Stimulated activated naive CD4-positive, alpha-beta T cell treated with Interleukin-2 at 50 U/mL for 16 hours (primary cell): ENCODE measurements at regions not wholly inside any gene's neighbourhood (a gene's known extent, or its start where the extent isn't known, plus 50 kb on each side); places are given as distances from the start of the nearest gene placed in this dataset.
"Not testable (repeated sequence)": the region's sequence is repeated elsewhere in the genome, so short reads cannot be mapped to it uniquely, and the experiment has no call there.

Source experiments
- DNase-seq: peaks from one replicate; lab custom pipeline; 2025; lab: John Stamatoyannopoulos, UW

DNA sequence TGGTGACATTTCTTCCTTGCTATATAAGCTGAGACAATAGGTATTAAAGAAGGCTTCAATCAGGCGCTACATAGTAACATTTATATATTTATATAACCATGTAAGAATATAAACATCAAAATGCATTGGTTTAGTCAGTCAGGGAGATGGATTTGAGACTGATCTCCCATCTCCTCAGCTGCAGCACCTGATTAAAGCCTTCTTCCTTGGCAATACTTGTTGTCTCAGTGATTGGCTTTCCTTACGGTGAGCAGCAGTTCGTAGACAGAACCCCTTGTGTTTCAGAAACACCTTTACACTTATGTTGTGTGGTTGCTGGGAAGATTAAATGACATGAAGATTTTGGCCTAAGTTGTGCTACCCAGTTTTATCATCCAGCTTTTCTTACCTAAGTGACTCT is 323.3 kb upstream of the DUSP10 start:
- DNase-seq, result no peak

DNA sequence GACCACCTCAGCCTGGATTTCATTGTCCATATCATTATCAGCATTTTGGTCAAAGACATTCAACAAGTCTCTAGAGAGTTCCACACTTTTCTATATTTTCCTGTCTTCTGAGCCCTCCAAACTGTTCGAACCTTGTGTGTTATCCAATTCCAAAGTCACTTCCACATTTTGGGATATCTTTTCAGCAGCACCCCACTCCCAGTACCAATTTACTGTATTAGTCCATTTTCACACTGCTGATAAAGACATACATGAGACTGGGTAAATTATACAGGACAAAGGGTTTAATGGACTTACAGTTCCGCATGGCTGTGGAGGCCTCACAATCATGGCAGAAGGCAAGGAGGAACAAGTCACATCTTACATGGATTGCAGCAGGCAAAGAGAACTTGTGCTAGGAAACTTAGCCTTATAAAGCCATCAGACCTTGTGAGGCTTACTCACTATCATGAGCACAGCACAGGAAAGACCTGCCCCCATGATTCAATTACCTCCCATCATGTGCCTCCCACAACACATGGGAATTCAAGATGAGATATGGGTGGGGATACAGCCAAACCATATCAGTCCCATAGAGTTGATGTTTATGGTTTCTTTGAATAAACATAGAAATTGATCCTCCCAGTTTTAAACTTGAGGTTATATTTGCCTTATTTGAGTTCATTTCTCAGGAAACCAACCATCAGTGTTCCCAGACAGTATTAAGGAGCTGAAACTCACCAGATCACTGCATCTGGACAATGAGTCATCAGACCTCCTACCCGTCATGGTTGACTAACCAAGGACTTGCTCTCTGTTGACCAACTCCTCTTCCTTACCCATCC is 322.7 kb upstream of the DUSP10 start:
- no peak for DNase-seq

DNA sequence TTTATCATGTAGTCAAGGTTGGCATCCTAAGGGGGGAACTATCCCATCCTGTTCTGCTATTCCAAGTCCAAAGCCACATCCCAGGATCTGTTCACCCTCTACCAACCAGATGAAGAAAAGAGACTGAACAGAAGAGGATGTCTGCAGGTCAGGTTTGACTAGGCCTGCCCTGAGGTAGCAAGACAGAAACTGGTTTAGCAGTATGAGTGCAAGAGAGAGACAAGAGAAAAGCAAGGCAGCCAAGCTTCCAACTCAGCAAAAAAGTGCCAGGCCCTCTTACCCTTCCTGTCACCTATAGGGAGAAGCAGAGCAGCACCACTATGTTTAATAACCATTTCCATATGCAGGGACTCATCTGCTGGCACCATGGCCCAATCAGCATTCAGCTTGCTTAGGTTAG is 320.8 kb upstream of the DUSP10 start:
- no peak for DNase-seq

DNA sequence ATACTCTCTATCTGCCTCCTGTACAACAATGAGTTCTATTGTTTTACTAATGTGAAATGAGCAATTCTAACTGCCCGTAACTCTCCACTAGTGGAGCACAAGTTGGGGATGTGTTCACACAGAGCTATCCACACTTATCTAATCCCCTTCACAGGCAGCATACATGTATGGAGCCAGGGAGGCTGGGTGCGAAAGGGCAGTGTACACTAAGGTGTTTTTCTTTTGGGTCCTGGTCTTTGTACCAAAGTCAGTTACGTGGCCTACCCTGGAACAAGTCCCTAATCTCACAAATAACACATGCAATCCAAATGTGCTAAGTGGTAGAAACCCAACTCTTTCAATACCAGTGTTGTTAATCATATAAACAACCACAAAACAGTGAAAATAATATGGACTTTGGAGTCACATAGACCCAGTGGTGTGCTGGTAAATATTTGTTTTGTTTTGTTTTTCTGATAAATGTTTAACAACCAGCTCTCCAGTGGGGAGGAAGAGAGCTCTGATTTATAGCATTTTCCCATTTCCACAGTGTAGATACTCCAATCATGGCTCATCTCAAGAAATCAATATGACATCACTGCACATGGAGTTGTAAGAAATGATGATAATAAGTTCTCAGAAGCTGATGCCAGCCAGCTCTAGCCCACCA is 319.9 kb upstream of the DUSP10 start:
- DNase-seq, result no peak

DNA sequence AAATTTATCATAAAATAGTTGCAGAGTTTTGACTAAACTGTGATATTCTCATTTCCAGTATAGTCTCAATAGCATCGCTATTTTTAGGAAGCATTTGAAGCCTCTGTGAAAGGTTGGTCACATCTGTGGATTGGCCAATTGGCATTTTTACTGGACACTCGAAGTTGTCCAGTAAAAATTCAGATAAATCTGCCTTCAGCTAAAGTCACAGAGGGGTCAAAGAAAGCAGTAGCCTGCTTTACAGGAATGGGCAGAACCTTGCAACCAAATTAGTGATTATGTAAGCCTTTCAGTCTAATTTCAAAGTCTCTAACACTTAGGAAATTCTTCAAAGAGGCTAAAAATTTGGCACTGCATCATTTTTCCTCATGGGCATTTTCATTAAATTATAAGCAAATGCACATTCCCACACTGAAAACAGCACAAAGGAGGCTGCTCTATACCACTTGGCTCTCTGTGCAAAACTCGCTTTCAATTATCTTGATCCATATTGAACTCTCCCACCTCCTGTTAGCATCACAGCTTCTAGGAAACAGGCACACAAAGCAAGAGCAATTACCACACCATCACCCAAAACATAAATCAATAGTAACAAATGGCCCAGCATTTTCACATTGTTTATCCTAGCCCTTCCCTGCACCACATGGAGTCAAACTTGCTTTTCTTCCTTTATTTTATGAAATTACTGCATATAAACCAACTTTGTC is 318.5 kb upstream of the DUSP10 start:
- no peak for DNase-seq

DNA sequence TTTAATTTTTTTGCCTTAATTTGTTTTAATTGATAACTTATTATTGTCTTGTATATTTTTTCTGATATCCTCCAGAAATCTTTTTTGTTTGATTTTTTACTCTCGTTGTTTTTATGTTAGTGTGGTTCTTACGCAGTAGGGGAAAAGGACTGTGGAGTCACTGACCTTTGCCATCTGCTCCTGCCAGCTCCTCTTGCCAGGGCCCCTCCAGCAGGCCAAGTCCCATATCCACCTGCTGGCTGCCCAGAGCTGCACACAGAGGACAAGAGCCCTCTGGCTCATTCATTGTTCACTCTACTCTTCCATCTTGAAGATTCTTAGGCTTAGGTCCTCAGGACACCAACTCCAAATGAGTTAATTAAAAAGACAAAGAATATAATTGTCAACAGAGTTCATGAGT is 316.4 kb upstream of the DUSP10 start:
- DNase-seq, result no peak

DNA sequence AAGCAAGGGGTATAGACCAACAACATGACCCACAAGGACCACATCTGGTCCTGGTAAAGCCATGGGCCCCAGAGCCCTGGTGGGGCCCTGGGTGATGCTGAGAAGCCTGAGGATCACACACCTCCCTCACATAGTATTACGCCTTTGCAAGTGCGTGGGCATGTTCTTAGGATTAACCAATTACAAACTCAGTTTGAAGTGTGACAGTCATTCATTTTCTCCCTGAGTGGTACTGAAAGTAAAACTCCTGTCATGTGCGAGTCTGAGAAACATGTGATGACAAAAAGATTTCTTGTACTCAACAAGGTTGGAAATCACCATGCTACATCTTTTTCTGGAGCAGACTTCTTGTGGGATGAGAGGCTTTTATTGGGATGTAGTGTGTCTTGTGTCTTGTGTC is 315.3 kb upstream of the DUSP10 start:
- DNase-seq, result no peak

DNA sequence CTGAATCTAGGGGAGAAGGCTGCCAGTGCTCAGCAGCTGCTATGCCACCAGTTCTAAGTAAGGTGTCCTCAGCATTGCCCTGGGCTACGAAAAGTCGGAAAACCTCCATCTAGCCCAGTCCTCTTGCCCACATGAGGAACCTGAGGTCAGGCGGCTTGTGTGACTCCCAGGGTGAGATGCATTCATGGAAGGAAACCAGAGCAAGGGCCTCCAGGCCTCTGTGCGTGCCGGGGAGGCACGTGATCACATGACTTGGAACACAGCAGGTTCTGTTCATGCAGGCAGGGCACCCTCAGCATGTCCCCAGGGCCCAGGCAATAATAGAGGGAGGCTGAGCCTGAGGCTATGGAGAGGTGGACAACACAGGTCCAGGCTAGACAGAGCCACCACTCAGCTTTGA is 312.5 kb upstream of the DUSP10 start:
- no peak for DNase-seq

DNA sequence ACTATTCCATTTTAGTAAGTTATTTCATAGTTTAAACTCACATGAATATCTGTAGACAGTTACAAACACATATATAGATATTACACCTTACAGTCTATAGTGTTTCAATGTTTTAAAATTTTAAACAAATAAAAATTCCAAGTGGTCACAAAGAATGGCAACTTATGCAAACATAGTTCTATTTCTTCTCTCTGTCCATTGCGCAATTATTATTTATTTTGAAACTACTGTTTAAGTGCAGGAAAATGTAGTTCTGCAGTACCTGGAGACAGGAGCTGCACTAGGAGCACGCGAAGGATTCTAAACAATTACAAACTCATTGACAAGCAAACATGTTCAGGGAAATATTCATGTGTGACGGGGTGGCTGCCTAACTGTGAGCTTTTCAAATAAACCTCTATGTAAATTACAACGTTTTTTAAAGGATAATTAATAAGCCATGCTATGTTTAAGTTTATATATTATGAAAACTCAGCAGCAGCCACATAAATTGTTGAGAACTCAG is 312.0 kb upstream of the DUSP10 start:
- DNase-seq, result no peak

DNA sequence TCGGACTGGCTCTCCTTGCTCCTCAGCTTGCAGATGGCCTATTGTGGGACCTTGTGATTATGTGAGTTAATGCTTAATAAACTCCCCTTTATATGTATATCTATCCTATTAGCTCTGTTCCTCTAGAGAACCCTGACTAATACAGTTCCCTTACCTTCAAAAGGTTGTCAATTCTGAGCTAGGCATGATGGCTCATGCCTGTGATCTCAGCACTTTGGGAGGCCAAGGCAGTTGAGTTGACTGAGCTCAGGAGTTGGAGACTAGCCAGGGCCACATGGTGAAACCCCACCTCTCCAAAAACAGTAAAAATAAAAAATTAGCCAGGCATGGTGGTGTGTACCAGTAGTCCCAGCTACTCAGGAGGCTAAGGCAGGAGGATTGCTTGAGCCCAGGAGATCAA is 309.4 kb upstream of the DUSP10 start:
- not testable (repeated sequence) for DNase-seq

DNA sequence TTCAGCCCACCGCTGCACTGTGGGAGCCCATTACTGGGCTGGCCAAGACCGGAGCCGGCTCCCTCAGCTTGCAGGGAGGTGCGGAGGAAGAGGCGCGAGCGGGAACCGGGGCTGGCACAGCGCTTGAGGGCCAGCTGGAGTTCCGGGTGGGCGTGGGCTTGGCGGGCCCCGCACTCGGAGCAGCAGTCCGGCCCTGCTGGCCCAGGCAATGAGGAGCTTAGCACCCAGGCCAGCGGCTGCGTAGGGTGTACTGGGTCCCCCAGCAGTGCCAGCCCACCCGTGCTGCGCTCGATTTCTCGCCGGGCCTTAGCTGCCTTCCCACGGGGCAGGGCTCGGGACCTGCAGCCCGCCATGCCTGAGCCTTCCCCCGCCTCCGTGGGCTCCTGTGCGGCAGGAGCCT is 307.8 kb upstream of the DUSP10 start:
- not testable (repeated sequence) for DNase-seq

DNA sequence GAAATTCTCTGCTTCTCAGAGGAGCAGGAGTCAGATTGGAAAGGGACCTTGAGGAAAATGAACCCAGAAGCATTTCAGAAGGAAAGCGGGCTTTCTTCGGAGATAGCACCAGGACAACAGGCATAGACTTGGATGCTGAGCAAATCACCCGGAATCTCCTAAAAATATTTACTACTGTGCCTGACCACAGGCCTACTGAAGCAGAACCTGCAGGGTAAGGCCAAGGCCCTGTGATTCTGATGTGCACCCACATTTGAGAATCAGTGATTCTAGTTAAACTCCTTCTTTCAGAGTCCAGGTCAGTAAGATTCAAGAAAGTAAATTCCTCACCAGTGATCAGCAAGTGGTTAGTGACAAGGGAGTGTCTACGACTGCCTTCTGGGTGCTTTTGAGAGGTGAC is 307.3 kb upstream of the DUSP10 start:
- DNase-seq, result no peak

DNA sequence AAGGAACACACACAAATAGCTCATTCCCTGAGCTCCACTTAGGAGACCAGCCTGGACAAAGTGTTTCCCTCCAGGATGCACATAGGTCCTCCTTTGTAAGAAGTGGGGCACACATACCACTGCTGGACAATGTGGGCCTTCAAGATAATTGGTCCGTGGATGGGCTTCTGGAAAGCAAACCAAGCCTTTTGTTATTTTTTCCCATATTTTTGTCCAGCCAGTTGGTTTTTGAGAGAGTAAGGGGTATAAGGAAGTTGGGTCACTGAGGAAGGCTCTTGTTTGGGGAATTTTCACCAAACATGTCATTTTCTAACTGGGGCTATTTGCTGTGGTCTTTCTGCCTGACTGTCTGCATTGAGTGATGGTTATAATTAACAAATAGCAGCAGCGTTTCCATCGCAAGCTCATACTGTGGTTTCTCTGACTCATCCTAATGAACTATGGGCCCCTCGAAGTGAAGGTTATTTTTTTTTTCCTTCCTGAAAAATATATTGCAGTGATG is 306.3 kb upstream of the DUSP10 start:
- no peak for DNase-seq

DNA sequence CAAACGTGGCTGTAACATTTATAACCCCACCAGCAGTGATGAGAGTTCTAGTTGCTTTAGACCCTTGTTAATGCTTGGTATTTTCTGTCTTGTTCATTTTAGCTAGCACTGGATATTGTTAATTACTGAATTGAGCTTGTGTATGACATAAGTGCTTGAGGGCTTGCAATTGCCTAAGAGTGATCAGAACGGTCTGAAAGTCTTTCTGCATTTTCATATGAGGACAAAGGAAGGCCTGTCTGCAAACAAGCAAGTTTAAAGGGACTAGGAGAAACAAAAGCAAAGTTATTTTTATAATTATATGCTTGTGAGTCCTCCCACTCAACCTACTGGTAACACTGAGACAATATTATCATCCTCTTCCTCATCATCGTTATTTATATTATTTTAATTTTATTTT is 305.5 kb upstream of the DUSP10 start:
- no peak for DNase-seq

DNA sequence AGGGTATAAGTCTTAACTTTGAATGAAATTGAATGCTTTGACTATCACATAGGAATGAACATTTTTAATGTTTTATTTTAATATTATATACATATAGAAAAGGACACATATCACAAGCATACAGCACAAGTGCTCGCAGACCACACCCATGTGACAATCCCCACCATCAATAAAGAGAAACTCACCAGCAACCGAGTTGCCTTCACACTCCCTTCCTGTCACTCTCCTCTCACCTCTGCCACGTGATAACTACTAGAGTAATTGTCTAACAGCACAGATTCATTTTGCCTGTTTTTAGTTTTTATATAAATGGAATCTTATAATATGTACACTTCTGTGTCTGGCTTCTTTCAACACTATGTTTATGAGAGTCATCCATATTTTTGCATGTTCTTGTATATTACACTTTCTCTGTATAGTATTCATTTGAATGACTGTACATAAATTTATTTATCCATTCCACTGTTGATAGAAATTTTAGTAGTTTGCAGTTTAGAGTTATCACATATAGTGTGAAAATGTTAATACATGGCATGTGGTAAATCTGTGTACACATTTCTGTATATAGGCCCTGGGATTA is 304.9 kb upstream of the DUSP10 start:
- DNase-seq, result no peak

DNA sequence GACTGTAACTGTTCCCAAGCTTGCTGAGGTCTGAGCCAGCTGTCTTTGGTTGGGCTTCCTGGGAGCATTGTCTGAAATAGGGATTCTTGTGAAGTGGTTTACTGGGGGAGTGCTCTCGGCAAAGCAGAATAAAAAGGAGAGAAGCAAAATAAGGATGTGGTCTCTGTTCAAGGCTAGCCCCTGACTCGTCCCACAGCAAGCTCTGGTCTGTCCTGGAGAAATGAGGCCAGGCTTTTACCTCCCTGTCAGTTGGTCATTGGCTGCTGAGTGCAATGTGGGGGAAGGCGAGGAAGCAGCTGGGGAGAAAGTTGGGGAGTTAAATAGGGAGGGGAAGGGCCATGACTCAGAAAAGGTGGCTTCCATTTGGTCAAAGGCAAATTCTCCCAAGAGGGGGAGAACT is 303.9 kb upstream of the DUSP10 start:
- DNase-seq, result no peak

DNA sequence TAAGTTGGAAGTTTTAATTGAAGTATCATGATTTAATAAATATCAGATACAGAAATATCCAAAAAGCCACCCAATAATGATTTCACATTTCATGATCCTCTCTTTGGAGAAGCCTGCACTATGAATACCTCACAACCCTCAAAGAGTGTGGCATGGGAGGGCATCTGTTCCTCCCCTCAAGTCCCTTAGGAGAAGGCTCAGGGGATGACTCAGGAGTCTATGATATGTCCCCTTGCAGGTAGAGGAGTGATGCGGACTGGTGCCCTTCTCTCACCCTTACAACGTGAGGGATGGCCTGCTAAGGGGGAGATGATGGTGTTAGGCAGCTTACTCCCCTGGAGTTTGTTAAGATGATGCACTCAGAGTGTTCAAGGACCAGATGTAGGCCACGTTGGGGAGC is 303.3 kb upstream of the DUSP10 start:
- no peak for DNase-seq

DNA sequence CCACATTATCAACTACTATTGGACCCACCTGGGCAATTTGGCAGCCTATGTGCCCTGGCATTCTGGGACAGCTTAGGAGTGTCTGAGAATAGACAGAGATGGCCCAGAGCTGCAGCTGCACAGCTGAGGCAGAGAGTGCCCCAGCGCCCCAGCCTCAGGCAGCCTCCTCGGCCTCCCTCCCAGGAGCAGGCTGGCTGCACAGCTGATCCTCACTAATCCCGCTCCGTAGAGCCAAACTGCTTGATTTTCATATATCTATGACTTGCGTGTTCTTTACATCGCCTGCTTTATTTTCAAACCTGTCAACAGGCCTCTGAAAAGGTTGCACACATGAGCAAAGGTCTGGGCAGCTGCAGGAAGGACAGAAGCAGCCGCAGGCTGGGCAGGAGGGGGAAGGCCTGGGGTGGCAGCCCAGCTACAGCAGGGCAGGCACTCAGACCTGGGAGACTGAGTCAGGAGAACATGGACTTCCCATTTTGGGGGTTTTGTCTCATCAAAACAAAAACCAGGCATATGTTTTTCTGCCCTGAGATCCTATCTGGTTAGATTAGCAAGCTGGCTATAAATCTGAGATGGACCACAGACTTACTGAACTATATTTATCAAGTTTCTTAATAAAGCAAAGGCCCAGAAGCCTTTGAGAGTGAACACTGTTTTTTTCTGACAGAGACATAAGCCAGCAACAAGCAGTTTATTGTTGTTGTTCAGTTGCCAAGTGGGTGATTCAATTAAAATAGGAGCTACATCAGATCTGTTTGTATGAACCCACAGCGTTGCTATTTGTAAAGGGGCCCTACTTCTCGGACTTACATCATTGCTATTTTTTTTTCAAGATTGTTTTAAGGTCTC is 301.8 kb upstream of the DUSP10 start:
- no peak for DNase-seq

DNA sequence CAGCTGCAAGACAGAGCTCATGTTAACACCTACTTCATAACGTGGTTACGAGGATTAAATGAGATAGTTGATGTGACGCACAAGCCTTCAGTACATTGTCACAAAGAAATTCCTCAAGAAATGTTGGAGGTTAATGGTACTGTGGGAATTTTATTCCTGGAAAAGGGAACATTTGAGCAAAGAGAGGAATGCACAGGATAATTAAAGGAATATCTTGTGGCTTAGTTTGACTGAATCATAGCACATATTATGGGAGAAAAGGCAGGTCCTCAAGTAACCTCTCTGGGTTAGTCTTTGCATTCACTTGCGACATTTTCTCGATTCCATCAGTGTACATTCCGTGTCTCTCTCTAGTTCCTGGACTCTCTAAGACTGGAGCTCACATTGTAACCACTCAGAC is 300.2 kb upstream of the DUSP10 start:
- DNase-seq, result no peak

DNA sequence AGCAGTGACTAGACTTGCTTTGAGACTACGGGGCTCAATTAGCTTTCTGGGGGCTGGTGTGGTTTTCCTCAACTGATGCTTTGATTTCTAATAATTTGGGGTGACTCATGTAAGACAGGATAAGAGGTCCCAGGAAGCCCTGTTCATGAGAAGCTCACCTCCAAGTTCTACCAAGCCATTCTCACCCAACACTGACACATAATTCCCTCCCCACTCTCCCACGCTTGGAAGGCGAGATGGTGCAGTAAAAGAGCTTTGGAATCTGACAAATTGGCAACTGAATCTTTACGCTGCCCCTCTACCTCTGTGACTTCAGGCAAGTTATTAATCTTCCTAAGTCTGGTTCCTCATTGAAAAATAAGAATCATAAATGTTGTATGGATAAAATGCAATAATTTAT is 299.1 kb upstream of the DUSP10 start:
- DNase-seq, result no peak

DNA sequence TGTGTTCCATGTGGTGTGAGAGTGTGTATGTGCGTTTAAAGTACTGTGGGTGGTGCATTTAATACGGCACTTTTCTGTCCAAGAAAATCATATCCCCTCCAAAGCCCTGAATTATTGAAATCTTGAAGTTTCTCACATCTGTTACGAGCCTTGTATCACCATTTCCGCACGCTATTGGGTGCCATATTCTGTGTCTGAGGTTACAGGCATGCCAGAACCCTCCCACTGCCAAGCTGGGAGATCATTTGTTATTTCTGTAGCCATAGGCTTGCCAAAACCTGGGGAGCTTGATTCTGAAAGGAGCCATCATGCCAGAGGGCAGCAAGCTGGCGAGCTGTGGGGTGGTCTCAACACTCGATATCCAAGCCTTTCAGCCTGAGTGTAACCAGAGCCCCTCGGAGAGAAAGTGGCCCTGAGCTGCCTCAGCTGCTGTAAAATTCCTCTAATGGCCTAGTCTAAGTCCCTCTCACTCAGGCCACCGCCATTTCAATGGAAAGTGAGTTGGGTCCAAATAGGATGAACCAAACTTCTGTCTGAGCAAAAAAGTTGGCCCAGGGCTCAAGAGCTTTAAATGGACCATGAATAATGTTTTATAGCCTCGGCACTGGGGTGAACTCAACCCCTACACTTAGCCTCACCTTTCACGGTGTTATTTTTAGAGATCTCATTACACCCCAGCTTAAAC is 298.4 kb upstream of the DUSP10 start:
- DNase-seq, result no peak
